ENCODE measurements at regions not wholly inside any gene's neighbourhood (a gene's known extent, or its start where the extent isn't known, plus 50 kb on each side); places are given as distances from the start of the nearest gene placed in this dataset.

GRCh38 chr16:49929626-49930025, 73.7 kb upstream of the ZNF423 start:
- TF ChIP-seq EZH2 (IDR thresholded peaks at IDR 0.05; ENCODE audit: insufficient read depth, poor library complexity, severe bottlenecking) (no peak), EZH2phosphoT487 (IDR thresholded peaks at IDR 0.05; ENCODE audit: insufficient read depth, low read depth) (no peak)
